ENCODE measurements at regions not wholly inside any gene's neighbourhood (a gene's known extent, or its start where the extent isn't known, plus 50 kb on each side); places are given as distances from the start of the nearest gene placed in this dataset.

- Mint-ChIP-seq H3K27ac (no peak overlapping the region), H3K27me3 (ENCODE audit: insufficient read depth, low read depth) (peaks cover 8% of the 10 kb centered on the region), H3K4me1 (peaks cover 2% of the 10 kb centered on the region), H3K36me3 (no peaks in the 10 kb centered on the region), H3K9me3 (peaks cover 8% of the 10 kb centered on the region), H3K4me3 (no peak overlapping the region)
- no peak for DNase-seq (ENCODE audit: low spot score)
- no peak for TF ChIP-seq EZH2phosphoT487 (IDR thresholded peaks at IDR 0.05)
- TF ChIP-seq CTCF (IDR thresholded peaks at IDR 0.05), result no peak
- no peak for TF ChIP-seq EZH2 (IDR thresholded peaks at IDR 0.05)
- no peaks in the 10 kb centered on the region for H4K20me1 ChIP-seq (ENCODE audit: low read depth)
- no peaks in the 10 kb centered on the region for H3K79me2 ChIP-seq (ENCODE audit: low read depth)
- no peaks in the 10 kb centered on the region for H3K36me3 ChIP-seq
- H3K27me3 ChIP-seq, result no peaks in the 10 kb centered on the region
- no peaks in the 10 kb centered on the region for H3F3A ChIP-seq (ENCODE audit: low read depth)
- H2AFZ ChIP-seq (replicated peaks), result no peak overlapping the region
- no peaks in the 10 kb centered on the region for H3K4me1 ChIP-seq
- H3K4me3 ChIP-seq, result no peak overlapping the region
- H3K27ac ChIP-seq, result no peak overlapping the region
- no peak overlapping the region for H3K4me2 ChIP-seq
- no peaks in the 10 kb centered on the region for H3K9me3 ChIP-seq (ENCODE audit: low read depth)
- H3K9ac ChIP-seq, result no peak overlapping the region
Observed at GRCh38 chr5:180411948-180412347, 58.8 kb upstream of the GFPT2 start.

GRCh38 chr5:180414176-180414575 lies 61.0 kb upstream of the GFPT2 start:
- Histone ChIP-seq H3F3A (ENCODE audit: low read depth) (no peaks in the 10 kb centered on the region), H3K4me2 (no peak overlapping the region), H4K20me1 (ENCODE audit: low read depth) (no peaks in the 10 kb centered on the region), H2AFZ (replicated peaks) (no peak overlapping the region), H3K36me3 (no peaks in the 10 kb centered on the region), H3K27ac (no peak overlapping the region), H3K4me3 (no peak overlapping the region), H3K27me3 (no peaks in the 10 kb centered on the region), H3K4me1 (no peaks in the 10 kb centered on the region), H3K9me3 (ENCODE audit: low read depth) (no peaks in the 10 kb centered on the region), H3K9ac (no peak overlapping the region), H3K79me2 (ENCODE audit: low read depth) (no peaks in the 10 kb centered on the region)
- Mint-ChIP-seq H3K27me3 (ENCODE audit: insufficient read depth, low read depth) (peaks cover 9% of the 10 kb centered on the region), H3K4me1 (peaks cover 5% of the 10 kb centered on the region), H3K4me3 (no peak overlapping the region), H3K36me3 (no peaks in the 10 kb centered on the region), H3K27ac (no peak overlapping the region), H3K9me3 (peaks cover 6% of the 10 kb centered on the region)
- DNase-seq (ENCODE audit: low spot score), result no peak
- TF ChIP-seq CTCF (IDR thresholded peaks at IDR 0.05), result no peak
- no peak for TF ChIP-seq EZH2phosphoT487 (IDR thresholded peaks at IDR 0.05)
- TF ChIP-seq EZH2 (IDR thresholded peaks at IDR 0.05), result no peak

GRCh38 chr5:180421672-180422071 lies 68.5 kb upstream of the GFPT2 start:
- H3K36me3 Mint-ChIP-seq, result no peaks in the 10 kb centered on the region
- peaks cover 5% of the 10 kb centered on the region for H3K27me3 Mint-ChIP-seq (ENCODE audit: insufficient read depth, low read depth)
- peaks cover 3% of the 10 kb centered on the region for H3K9me3 Mint-ChIP-seq

More at GRCh38 chr5:180421672-180422071, 68.5 kb upstream of the GFPT2 start:
- no peak overlapping the region for H3K4me3 ChIP-seq
- H3K4me1 Mint-ChIP-seq, result peaks cover 12% of the 10 kb centered on the region
- H3K4me2 ChIP-seq, result no peak overlapping the region
- H3F3A ChIP-seq (ENCODE audit: low read depth), result no peaks in the 10 kb centered on the region
- no peaks in the 10 kb centered on the region for H3K9me3 ChIP-seq (ENCODE audit: low read depth)
- no peak overlapping the region for H3K4me3 Mint-ChIP-seq
- no peak overlapping the region for H3K27ac ChIP-seq
- no peak for TF ChIP-seq EZH2 (IDR thresholded peaks at IDR 0.05)
- no peak for TF ChIP-seq EZH2phosphoT487 (IDR thresholded peaks at IDR 0.05)
- TF ChIP-seq CTCF (IDR thresholded peaks at IDR 0.05), result no peak
- H3K4me1 ChIP-seq, result no peaks in the 10 kb centered on the region
- no peak for DNase-seq (ENCODE audit: low spot score)
- no peaks in the 10 kb centered on the region for H3K36me3 ChIP-seq
- H2AFZ ChIP-seq (replicated peaks), result no peak overlapping the region
- no peaks in the 10 kb centered on the region for H3K27me3 ChIP-seq
- no peak overlapping the region for H3K9ac ChIP-seq
- H3K79me2 ChIP-seq (ENCODE audit: low read depth), result no peaks in the 10 kb centered on the region
- no peaks in the 10 kb centered on the region for H4K20me1 ChIP-seq (ENCODE audit: low read depth)
- H3K27ac Mint-ChIP-seq, result no peak overlapping the region
